GM06990 (cell line): ENCODE measurements at regions not wholly inside any gene's neighbourhood (a gene's known extent, or its start where the extent isn't known, plus 50 kb on each side); places are given as distances from the start of the nearest gene placed in this dataset.

Source experiments
- DNase-seq: peaks from one replicate; pipeline ENCODE4 v3.0.0-alpha.2; 2011; ENCODE audit not compliant: insufficient read length; ENCODE audit errors: extremely low read depth
- H3K27me3 ChIP-seq: replicated peaks from 2 replicates; pipeline ENCODE4 v1.6.0; 2011; ENCODE audit warnings: low read length; ENCODE audit not compliant: control insufficient read depth, insufficient read depth
- H3K36me3 ChIP-seq: 2 replicates; pipeline ENCODE4 v1.5.1; 2011; ENCODE audit warnings: low read length; ENCODE audit not compliant: control insufficient read depth, insufficient read depth
- H3K4me3 ChIP-seq: replicated peaks from 2 replicates; pipeline ENCODE4 v1.5.1; 2011; ENCODE audit warnings: low read depth, mild to moderate bottlenecking, control low read depth, low read length
- TF ChIP-seq, protein P1 (sequence below): IDR thresholded peaks from 2 replicates; pipeline ENCODE4 v1.5.1; 2011; ENCODE audit warnings: low read length, control low read depth, mild to moderate bottlenecking, inconsistent platforms; ENCODE audit not compliant: insufficient read depth, poor library complexity, severe bottlenecking

- H3K4me3 ChIP-seq = no peak overlapping the region
- no peak for DNase-seq
- no peaks in the 10 kb centered on the region for H3K36me3 ChIP-seq
- TF ChIP-seq, protein P1, sequence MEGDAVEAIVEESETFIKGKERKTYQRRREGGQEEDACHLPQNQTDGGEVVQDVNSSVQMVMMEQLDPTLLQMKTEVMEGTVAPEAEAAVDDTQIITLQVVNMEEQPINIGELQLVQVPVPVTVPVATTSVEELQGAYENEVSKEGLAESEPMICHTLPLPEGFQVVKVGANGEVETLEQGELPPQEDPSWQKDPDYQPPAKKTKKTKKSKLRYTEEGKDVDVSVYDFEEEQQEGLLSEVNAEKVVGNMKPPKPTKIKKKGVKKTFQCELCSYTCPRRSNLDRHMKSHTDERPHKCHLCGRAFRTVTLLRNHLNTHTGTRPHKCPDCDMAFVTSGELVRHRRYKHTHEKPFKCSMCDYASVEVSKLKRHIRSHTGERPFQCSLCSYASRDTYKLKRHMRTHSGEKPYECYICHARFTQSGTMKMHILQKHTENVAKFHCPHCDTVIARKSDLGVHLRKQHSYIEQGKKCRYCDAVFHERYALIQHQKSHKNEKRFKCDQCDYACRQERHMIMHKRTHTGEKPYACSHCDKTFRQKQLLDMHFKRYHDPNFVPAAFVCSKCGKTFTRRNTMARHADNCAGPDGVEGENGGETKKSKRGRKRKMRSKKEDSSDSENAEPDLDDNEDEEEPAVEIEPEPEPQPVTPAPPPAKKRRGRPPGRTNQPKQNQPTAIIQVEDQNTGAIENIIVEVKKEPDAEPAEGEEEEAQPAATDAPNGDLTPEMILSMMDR = no peak
- H3K27me3 ChIP-seq = peaks cover 1% of the 10 kb centered on the region
Observed at GRCh38 chr5:10859393-10860195, 98.6 kb upstream of the DAP start.

GRCh38 chr5:10858945-10859344, 97.9 kb upstream of the DAP start:
- peaks cover 1% of the 10 kb centered on the region for H3K27me3 ChIP-seq
- DNase-seq = no peak
- H3K4me3 ChIP-seq = no peak overlapping the region
- no peaks in the 10 kb centered on the region for H3K36me3 ChIP-seq
- TF ChIP-seq, protein P1 = no peak

- Histone ChIP-seq H3K27me3 (peaks cover 1% of the 10 kb centered on the region), H3K36me3 (no peaks in the 10 kb centered on the region), H3K4me3 (no peak overlapping the region)
- TF ChIP-seq, protein P1 = no peak
- DNase-seq = no peak
Observed at GRCh38 chr5:10858307-10858706, 97.3 kb upstream of the DAP start.

- Histone ChIP-seq H3K27me3 (peaks cover 1% of the 10 kb centered on the region), H3K4me3 (no peak overlapping the region), H3K36me3 (no peaks in the 10 kb centered on the region)
- TF ChIP-seq, protein P1 = no peak
- no peak for DNase-seq
Observed at GRCh38 chr5:10857338-10857733, 96.3 kb upstream of the DAP start.

GRCh38 chr5:10856683-10857337, 95.8 kb upstream of the DAP start:
- peak; percentile 19 for DNase-seq
- H3K36me3 ChIP-seq = no peaks in the 10 kb centered on the region
- peaks cover 1% of the 10 kb centered on the region for H3K27me3 ChIP-seq
- TF ChIP-seq, protein P1 = peak; percentile 73
- no peak overlapping the region for H3K4me3 ChIP-seq

DNA sequence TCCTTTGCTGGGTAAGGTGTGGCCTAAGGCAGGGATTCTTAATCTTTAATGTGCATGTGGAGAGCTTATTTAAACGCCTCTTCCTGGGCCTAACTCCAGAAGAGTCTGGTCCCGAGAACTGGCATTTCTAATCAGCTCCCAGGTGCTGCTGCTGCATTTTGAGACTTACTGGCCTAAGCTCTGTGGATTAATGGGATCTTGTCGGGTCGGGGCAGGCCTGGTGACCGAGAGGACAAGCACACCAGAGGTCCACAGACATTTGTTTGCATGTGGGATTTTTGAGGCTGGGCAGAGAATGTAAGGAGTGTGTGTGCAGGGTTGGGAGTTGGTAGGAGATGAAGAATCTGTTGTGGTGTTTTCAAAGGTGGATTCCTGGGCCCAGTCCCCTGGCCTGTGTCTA, 95.0 kb upstream of the DAP start:
- TF ChIP-seq, protein P1 = no peak
- no peak for DNase-seq
- Histone ChIP-seq H3K27me3 (peaks cover 1% of the 10 kb centered on the region), H3K4me3 (no peak overlapping the region), H3K36me3 (no peaks in the 10 kb centered on the region)
